RWPE1 (cell line): ENCODE measurements at regions not wholly inside any gene's neighbourhood (a gene's known extent, or its start where the extent isn't known, plus 50 kb on each side); places are given as distances from the start of the nearest gene placed in this dataset.

Experiments used
- CTCF ChIA-PET: fragments of 350-600 bp; sonication (Branson Sonifier 250); formaldehyde crosslinking; extraction: SDS; loops from one replicate; lab custom pipeline; 2021; lab: Yijun Ruan, JAX
- POLR2A ChIA-PET: fragments of 400-600 bp; formaldehyde crosslinking; extraction: SDS; loops from one replicate; lab custom pipeline; 2020; ENCODE audit warnings: antibody characterized with exemption; ENCODE audit not compliant: low non-redundant PET; lab: Yijun Ruan, JAX
- DNase-seq: peaks from one replicate; pipeline ENCODE4 v3.0.0; 2012; ENCODE audit warnings: low spot score
- H3K27ac ChIP-seq: fragments of 450-650 bp; 2 replicates; pipeline ENCODE4 v1.5.1; 2017
- CTCF ChIP-seq: fragments of 450-650 bp; conservative IDR thresholded peaks from 2 replicates; pipeline ENCODE4 v1.5.1; 2017; ENCODE audit warnings: low read depth, mild to moderate bottlenecking

- ChIA-PET POLR2A (no interaction called here), CTCF (no interaction called here)
- no peak overlapping the region for H3K27ac ChIP-seq
- no peak for DNase-seq
- TF ChIP-seq CTCF: no peak
Observed at GRCh38 chr2:216557820-216558219, 59.2 kb downstream of the RPL37A start.

- TF ChIP-seq CTCF: no peak
- ChIA-PET CTCF (no interaction called here), POLR2A (no interaction called here)
- DNase-seq: no peak
- no peak overlapping the region for H3K27ac ChIP-seq
Observed at GRCh38 chr2:216559625-216560156, 61.0 kb downstream of the RPL37A start.

DNA sequence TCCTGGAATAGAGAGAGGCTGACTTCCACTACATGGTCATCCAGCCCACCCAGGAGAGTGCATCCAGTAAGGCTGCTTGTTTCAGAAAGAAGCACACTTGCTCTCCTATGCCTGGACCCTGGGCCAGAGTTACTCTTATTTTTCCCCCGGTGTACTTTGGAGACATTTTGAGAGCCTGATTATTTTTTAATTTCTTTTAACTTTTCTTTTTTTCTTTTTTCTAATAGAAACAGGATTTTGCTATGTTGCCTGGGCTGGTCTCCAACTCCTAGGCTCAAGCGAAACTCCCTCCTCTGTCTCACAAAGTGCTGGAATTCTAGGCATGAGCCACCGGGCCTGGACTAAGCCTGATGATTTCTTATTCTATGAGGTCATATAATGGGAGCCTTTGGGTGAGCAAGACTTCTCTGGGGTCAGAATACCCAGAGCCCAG lies 62.2 kb downstream of the RPL37A start:
- no peak for TF ChIP-seq CTCF
- ChIA-PET POLR2A (no interaction called here), CTCF (no interaction called here)
- no peak overlapping the region for H3K27ac ChIP-seq
- DNase-seq: no peak

DNA sequence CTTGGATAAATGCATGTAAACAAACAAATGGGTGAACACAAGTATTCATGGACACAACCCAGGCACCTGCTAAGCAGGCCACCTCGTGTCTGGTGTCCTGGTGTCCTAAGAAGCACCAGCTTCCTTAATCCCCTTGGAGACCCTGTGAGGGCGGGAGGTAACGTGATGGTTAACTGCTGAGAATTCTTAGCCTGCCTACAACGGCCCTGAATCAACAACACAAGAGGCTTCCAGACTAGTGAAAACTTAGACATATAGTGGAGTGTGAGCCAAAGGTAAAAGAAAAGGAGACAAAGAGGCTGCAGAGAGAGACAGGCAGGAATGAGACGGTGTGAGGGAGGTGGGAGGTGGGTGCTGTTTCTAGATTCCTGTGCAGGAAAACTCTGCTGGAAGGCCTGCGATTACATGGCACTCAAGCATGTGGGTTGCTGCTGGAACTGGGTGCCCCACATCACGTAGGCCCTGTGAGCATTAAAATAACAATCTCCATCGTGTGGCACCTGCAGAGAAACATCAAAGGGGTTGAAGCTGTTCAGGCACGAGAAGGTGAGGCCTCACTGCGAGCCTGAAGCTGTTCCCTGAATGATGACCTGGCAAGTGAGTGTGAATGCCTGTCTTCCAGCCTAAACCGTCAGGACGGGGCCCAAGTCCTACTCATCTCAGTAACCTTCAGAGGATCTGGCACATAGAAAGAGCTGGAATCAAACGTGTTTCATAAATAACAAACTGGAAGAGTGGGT lies 64.2 kb downstream of the RPL37A start:
- ChIA-PET CTCF (no interaction called here), POLR2A (no interaction called here)
- peak overlapping the region; percentile 19; the same call in 1 of the 2 replicates for H3K27ac ChIP-seq
- DNase-seq: no peak
- TF ChIP-seq CTCF: no peak

DNA sequence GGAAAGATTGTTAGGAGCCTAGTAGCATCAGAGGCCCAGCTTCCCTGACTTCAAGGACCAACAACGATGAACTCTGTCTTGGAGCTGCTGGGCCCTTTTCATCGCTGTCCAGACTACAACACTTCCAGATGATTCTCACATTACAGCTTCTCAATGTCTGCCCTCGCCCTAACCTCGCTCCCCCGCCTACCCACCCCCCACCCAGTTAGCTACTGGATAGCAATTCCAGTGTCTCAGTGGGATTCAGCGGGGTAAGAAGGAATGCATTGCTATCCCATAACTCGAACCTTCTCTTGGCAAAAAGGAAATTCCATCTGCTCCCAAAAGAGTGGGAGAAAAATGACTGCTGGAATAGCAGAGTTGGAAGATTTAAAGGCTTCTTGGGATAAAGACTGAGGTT lies 65.0 kb downstream of the RPL37A start:
- no peak for TF ChIP-seq CTCF
- DNase-seq: no peak
- H3K27ac ChIP-seq: peak overlapping the region; percentile 19; the same call in 1 of the 2 replicates
- CTCF ChIA-PET: interaction anchor here (0.5 to 1.2 kb wide), 2 partner anchors 44 to 93 kb away, joined by 3 read pairs; no protein-coding TSS in a partner anchor
- POLR2A ChIA-PET: no interaction called here

DNA sequence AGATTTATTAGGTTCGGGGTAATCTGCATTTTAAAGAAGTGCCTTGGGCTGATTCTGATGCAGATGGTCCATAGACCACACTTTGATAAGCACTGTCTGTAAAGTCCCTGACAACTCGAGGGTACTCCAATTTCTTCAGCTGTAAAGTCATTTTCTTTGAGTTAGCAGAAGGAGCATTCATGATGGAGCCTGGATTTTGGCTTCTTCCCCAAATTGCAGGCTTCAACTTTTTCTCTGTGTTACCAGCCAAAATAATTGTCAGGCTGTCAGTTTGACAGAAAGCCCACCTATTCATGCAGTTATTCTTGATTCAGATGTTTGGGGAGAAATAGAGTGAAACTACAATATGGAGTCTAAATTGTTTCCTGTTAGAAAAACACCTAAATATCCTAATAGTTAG lies 66.0 kb downstream of the RPL37A start:
- POLR2A ChIA-PET: no interaction called here
- CTCF ChIA-PET: interaction anchor here (0.7 to 1.2 kb wide), 2 partner anchors 13 to 45 kb away, joined by 3 read pairs; no protein-coding TSS in a partner anchor
- no peak for TF ChIP-seq CTCF
- no peak overlapping the region for H3K27ac ChIP-seq
- no peak for DNase-seq
